ACC112 (cell line): ENCODE measurements at regions not wholly inside any gene's neighbourhood (a gene's known extent, or its start where the extent isn't known, plus 50 kb on each side); places are given as distances from the start of the nearest gene placed in this dataset.

Experiments
- H2AFZ ChIP-seq: fragments of 200-600 bp; sonication (generic); one replicate; pipeline ENCODE4 v1.6.0; 2017; ENCODE audit warnings: antibody characterized with exemption, low read length; ENCODE audit not compliant: unreplicated experiment
- H3K27ac ChIP-seq: fragments of 200-600 bp; sonication (generic); 2 replicates; pipeline ENCODE4 v1.5.1; 2014; ENCODE audit warnings: low read depth, mild to moderate bottlenecking, antibody characterized with exemption, low read length, moderate library complexity
- H3K27me3 ChIP-seq: fragments of 200-600 bp; sonication (generic); 2 replicates; pipeline ENCODE4 v1.6.1; 2014; ENCODE audit warnings: mild to moderate bottlenecking, antibody characterized with exemption, low read length, moderate library complexity, mixed read lengths; ENCODE audit not compliant: insufficient read depth
- H3K36me3 ChIP-seq: fragments of 200-600 bp; sonication (generic); 2 replicates; pipeline ENCODE4 v1.6.1; 2016; ENCODE audit warnings: mild to moderate bottlenecking, antibody characterized with exemption, low read length, moderate library complexity, mixed read lengths; ENCODE audit not compliant: insufficient read depth
- H3K4me1 ChIP-seq: fragments of 200-600 bp; sonication (generic); one replicate; pipeline ENCODE4 v1.6.1; 2016; ENCODE audit warnings: low read length, mixed read lengths; ENCODE audit not compliant: insufficient read depth, unreplicated experiment, control insufficient read depth
- H3K4me3 ChIP-seq: fragments of 200-600 bp; sonication (generic); 2 replicates; pipeline ENCODE4 v1.5.1; 2014; ENCODE audit warnings: mild to moderate bottlenecking, low read depth, low read length
- H3K79me2 ChIP-seq: fragments of 200-600 bp; sonication (generic); one replicate; pipeline ENCODE4 v1.6.0; 2016; ENCODE audit warnings: low read length; ENCODE audit not compliant: control insufficient read depth, unreplicated experiment, insufficient read depth

DNA sequence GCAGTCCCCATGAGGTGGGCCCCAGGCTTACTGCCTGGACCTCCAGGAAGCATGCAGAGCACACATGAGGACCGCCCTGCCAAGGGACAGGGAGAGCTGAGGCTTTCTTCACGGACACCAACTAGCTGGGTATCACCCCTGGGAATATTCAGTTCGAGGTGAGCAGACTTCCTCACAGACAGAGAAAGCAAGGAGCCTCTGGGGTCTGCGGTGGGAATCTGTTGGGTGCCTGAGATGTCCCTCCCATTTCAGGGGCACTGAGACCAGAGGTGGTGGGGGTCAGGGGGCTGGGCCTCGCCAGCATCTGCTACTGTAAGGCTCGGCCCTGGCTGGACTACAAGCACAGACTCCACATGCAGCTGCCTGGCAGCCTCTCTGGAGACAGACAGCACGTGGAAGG lies 74.3 kb upstream of the SYNDIG1 start:
- Histone ChIP-seq H3K36me3 (no peaks in the 10 kb centered on the region), H3K79me2 (no peaks in the 10 kb centered on the region), H3K27ac (no peak overlapping the region), H2AFZ (no peak overlapping the region), H3K4me3 (no peak overlapping the region), H3K4me1 (no peaks in the 10 kb centered on the region), H3K27me3 (peaks cover 26% of the 10 kb centered on the region)

- no peaks in the 10 kb centered on the region for H3K4me1 ChIP-seq
- peaks cover 26% of the 10 kb centered on the region for H3K27me3 ChIP-seq
- no peak overlapping the region for H3K4me3 ChIP-seq
- no peak overlapping the region for H3K27ac ChIP-seq
- no peak overlapping the region for H2AFZ ChIP-seq
- H3K36me3 ChIP-seq, result no peaks in the 10 kb centered on the region
- no peaks in the 10 kb centered on the region for H3K79me2 ChIP-seq
Measured at GRCh38 chr20:24393903-24394302, 75.5 kb upstream of the SYNDIG1 start.

- no peaks in the 10 kb centered on the region for H3K36me3 ChIP-seq
- H3K79me2 ChIP-seq, result no peaks in the 10 kb centered on the region
- no peaks in the 10 kb centered on the region for H3K4me1 ChIP-seq
- peaks cover 26% of the 10 kb centered on the region for H3K27me3 ChIP-seq
- no peak overlapping the region for H3K4me3 ChIP-seq
- H2AFZ ChIP-seq, result no peak overlapping the region
- no peak overlapping the region for H3K27ac ChIP-seq
Measured at GRCh38 chr20:24392612-24393011, 76.8 kb upstream of the SYNDIG1 start.

DNA sequence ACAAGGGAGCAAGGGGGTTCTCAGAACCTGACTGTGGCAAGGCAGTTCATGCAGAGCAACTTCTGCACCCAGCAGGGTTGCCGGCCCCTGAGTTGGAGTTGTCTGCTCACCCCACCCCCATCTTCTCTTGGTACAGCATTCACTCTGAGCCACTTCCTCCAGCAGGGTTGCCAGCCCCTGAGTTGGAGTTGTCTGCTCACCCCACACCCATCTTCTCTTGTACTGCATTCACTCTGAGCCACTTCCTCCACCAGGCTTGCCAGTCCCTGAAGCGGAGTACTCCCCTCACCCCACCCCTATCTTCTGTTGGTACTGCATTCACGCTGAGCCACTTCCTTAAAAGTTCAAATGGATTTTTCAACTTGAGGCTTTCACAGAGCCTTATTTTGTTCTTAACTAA lies 79.7 kb upstream of the SYNDIG1 start:
- Histone ChIP-seq H3K4me1 (no peaks in the 10 kb centered on the region), H3K36me3 (no peaks in the 10 kb centered on the region), H2AFZ (no peak overlapping the region), H3K79me2 (no peaks in the 10 kb centered on the region), H3K4me3 (no peak overlapping the region), H3K27ac (no peak overlapping the region), H3K27me3 (peaks cover 26% of the 10 kb centered on the region)

DNA sequence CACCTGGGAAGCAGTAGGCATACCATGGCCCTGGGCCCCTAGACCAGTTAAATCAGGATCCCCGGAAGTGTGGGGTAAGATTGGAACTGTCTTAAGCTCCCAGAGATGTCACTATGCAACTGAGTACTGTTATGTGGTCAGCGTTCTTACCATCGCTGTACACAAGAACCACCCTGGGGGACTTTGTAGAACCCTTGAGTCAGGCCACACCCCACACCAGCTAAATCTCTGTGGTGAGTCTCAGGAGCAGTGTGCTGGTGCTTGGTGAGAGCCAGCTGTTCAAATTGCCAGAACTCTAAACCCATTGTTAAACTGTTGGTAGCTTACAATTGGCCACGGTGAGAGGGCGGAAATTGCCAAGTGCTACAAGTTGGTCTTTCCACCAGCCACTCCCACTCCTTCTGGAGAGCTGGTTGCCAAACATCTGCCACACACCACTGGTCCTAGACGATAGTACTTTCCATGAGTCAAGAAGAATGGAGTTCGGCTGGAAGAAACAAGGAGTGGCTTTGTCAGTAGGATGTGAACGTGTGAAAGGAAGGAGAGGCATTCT lies 80.5 kb upstream of the SYNDIG1 start:
- H3K27ac ChIP-seq, result no peak overlapping the region
- no peaks in the 10 kb centered on the region for H3K4me1 ChIP-seq
- H3K27me3 ChIP-seq, result peaks cover 21% of the 10 kb centered on the region
- H3K4me3 ChIP-seq, result no peak overlapping the region
- H3K36me3 ChIP-seq, result no peaks in the 10 kb centered on the region
- H3K79me2 ChIP-seq, result no peaks in the 10 kb centered on the region
- H2AFZ ChIP-seq, result no peak overlapping the region

- Histone ChIP-seq H3K36me3 (no peaks in the 10 kb centered on the region), H3K4me1 (no peaks in the 10 kb centered on the region), H3K4me3 (no peak overlapping the region), H3K27me3 (peaks cover 6% of the 10 kb centered on the region; the same call in 1 of the 2 replicates), H3K27ac (no peak overlapping the region), H3K79me2 (no peaks in the 10 kb centered on the region), H2AFZ (no peak overlapping the region)
Measured at GRCh38 chr20:24385547-24385946, 83.9 kb upstream of the SYNDIG1 start.

DNA sequence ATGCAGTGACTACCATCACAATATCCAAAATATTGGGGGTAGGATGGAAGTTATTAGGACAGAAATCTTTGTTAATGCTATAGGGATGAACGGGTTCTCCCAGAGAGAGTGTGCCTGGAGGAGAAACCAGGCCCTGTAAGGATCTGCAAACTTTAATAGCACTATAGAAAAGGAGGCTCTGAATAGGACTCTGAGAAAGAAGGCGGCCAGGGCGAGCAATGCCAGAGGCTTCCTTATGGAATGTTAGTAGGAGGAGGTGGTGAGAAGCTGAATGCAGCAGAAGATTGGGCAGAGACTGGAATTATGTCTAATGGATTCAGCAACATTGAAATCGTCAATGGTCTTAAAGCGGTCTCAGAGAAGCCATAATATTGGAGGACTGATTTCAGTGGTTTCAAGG lies 84.6 kb upstream of the SYNDIG1 start:
- no peaks in the 10 kb centered on the region for H3K36me3 ChIP-seq
- no peaks in the 10 kb centered on the region for H3K79me2 ChIP-seq
- no peaks in the 10 kb centered on the region for H3K4me1 ChIP-seq
- H2AFZ ChIP-seq, result no peak overlapping the region
- no peak overlapping the region for H3K27ac ChIP-seq
- H3K4me3 ChIP-seq, result no peak overlapping the region
- peaks cover 4% of the 10 kb centered on the region; the same call in 1 of the 2 replicates for H3K27me3 ChIP-seq

- Histone ChIP-seq H3K4me3 (no peak overlapping the region), H2AFZ (no peak overlapping the region), H3K4me1 (peaks cover 8% of the 10 kb centered on the region), H3K36me3 (no peaks in the 10 kb centered on the region), H3K79me2 (no peaks in the 10 kb centered on the region), H3K27ac (no peak overlapping the region), H3K27me3 (peaks cover 4% of the 10 kb centered on the region; the same call in 1 of the 2 replicates)
Measured at GRCh38 chr20:24382743-24383142, 86.7 kb upstream of the SYNDIG1 start.

DNA sequence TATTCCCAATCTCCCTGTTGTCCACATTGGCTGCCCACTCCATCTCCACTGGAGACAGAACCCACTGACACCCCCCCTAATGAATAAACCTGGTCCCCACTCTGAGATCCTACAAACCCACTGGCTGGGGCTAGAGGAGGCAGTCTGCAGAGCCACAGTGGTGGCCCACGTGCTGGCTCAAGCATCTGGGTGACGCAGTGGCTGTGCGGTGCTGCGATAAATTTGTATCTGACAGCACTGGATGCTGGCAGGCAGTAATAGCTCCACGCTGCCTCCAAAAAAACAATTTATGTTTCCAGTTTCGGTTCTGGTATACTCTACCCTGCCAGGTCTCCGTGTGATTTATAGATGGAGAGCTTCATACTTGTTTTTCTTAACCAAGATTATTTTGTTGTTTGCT lies 87.1 kb upstream of the SYNDIG1 start:
- no peak overlapping the region for H2AFZ ChIP-seq
- no peak overlapping the region for H3K27ac ChIP-seq
- no peaks in the 10 kb centered on the region for H3K36me3 ChIP-seq
- peaks cover 8% of the 10 kb centered on the region for H3K4me1 ChIP-seq
- H3K4me3 ChIP-seq, result no peak overlapping the region
- peaks cover 4% of the 10 kb centered on the region; the same call in 1 of the 2 replicates for H3K27me3 ChIP-seq
- H3K79me2 ChIP-seq, result no peaks in the 10 kb centered on the region

- H3K4me1 ChIP-seq, result peaks cover 9% of the 10 kb centered on the region
- H3K27me3 ChIP-seq, result peaks cover 4% of the 10 kb centered on the region; the same call in 1 of the 2 replicates
- H3K79me2 ChIP-seq, result no peaks in the 10 kb centered on the region
- H3K36me3 ChIP-seq, result no peaks in the 10 kb centered on the region
- H3K4me3 ChIP-seq, result no peak overlapping the region
- H2AFZ ChIP-seq, result no peak overlapping the region
- no peak overlapping the region for H3K27ac ChIP-seq
Measured at GRCh38 chr20:24381886-24382285, 87.5 kb upstream of the SYNDIG1 start.

DNA sequence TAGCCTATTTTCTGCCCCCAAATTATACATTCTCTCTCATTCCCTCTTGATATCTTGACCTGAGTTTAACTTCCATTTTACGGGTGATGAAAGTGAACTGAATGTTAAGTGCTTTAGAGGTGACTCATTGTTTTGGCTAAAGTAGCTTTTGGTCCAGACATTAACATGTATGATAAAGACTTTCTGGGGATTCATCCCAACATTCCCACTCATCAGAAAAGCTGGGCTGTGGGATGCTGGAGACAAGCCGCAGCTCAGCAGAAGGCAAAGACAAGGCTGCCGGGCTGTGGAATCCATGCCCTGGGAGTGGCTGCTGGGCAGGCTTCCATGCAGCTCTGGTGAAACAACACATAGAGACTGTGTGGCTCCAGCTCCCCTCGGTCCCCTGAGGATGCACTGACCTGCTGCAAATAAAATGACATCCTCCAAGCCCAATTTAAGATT lies 89.9 kb upstream of the SYNDIG1 start:
- no peaks in the 10 kb centered on the region for H3K36me3 ChIP-seq
- H3K4me3 ChIP-seq, result peak overlapping the region; percentile 58
- peak overlapping the region; percentile 66 for H2AFZ ChIP-seq
- H3K79me2 ChIP-seq, result no peaks in the 10 kb centered on the region
- H3K27me3 ChIP-seq, result peaks cover 4% of the 10 kb centered on the region; the same call in 1 of the 2 replicates
- H3K4me1 ChIP-seq, result peaks cover 18% of the 10 kb centered on the region
- peak overlapping the region; percentile 70 for H3K27ac ChIP-seq
